SK-N-SH (cell line): ENCODE measurements at regions not wholly inside any gene's neighbourhood (a gene's known extent, or its start where the extent isn't known, plus 50 kb on each side); places are given as distances from the start of the nearest gene placed in this dataset.

Experiments used
- CTCF ChIA-PET: fragments of 300-600, 350-600 bp; formaldehyde crosslinking; extraction: SDS; loops from one replicate; lab custom pipeline; 2021; lab: Yijun Ruan, JAX
- POLR2A ChIA-PET: fragments of 350-600 bp; sonication (Branson Sonifier 250); formaldehyde crosslinking; extraction: SDS; loops from one replicate; lab custom pipeline; 2020; ENCODE audit warnings: antibody characterized with exemption, inconsistent platforms; lab: Yijun Ruan, JAX
- DNase-seq: peaks from one replicate; pipeline ENCODE4 v3.0.0; 2012
- H2AFZ ChIP-seq: fragments of 200-600 bp; sonication (generic); 2 replicates; pipeline ENCODE4 v1.8.1; 2016; ENCODE audit warnings: antibody characterized with exemption, mild to moderate bottlenecking, low read depth
- H3F3A ChIP-seq: fragments of 200-600 bp; sonication (generic); replicated peaks from 2 replicates; pipeline ENCODE3; 2016; ENCODE audit warnings: antibody characterized with exemption, mild to moderate bottlenecking; ENCODE audit not compliant: insufficient read depth
- H3K27ac ChIP-seq, 2 experiments: fragments of 200-500 bp in 1 of 2; fragments of 200-600 bp in 1 of 2; sonication (Bioruptor generic) in 1 of 2; sonication (generic), shearing (Covaris generic) in 1 of 2; 2 replicates each; pipeline versions ENCODE4 v1.5.1 to v1.6.1; 2014 to 2016; ENCODE audit warnings: low read depth in 2 of 2, inconsistent platforms in 1 of 2, low read length in 1 of 2, mild to moderate bottlenecking in 1 of 2, mixed read lengths in 1 of 2
- H3K27me3 ChIP-seq: fragments of 200-600 bp; sonication (generic), shearing (Covaris generic); 2 replicates; pipeline ENCODE4 v1.6.1; 2016; ENCODE audit warnings: mixed run types; ENCODE audit not compliant: insufficient read depth
- H3K36me3 ChIP-seq, 2 experiments: fragments of 200-500 bp in 1 of 2; fragments of 200-600 bp in 1 of 2; sonication (Bioruptor generic) in 1 of 2; sonication (generic) in 1 of 2; replicated peaks in 1 of 2; 2 replicates each; pipeline versions ENCODE3 to v1.5.1; 2014 to 2016; ENCODE audit warnings: low read length in 1 of 2, mild to moderate bottlenecking in 1 of 2; ENCODE audit not compliant: insufficient read depth in 2 of 2, control insufficient read depth in 1 of 2
- H3K4me1 ChIP-seq, 2 experiments: fragments of 200-500 bp in 1 of 2; fragments of 200-600 bp in 1 of 2; sonication (Bioruptor generic) in 1 of 2; sonication (generic), shearing (Covaris generic) in 1 of 2; 2 replicates each; pipeline versions ENCODE4 v1.5.1 to v1.6.1; 2014 to 2016; ENCODE audit warnings: low read depth in 1 of 2, low read length in 1 of 2, mixed run types in 1 of 2; ENCODE audit not compliant: insufficient read depth in 2 of 2, control insufficient read depth in 1 of 2
- H3K4me2 ChIP-seq: fragments of 200-600 bp; sonication (generic), shearing (Covaris generic); 2 replicates; pipeline ENCODE4 v1.6.1; 2017; ENCODE audit warnings: mixed run types
- H3K4me3 ChIP-seq, 2 experiments: fragments of 200-500 bp in 1 of 2; fragments of 200-600 bp in 1 of 2; sonication (Bioruptor generic) in 1 of 2; sonication (generic), shearing (Covaris generic) in 1 of 2; 2 replicates each; pipeline versions ENCODE4 v1.5.1 to v1.8.1; 2014 to 2016; ENCODE audit warnings: low read depth in 2 of 2, inconsistent platforms in 1 of 2, low read length in 1 of 2, mild to moderate bottlenecking in 1 of 2, mixed read lengths in 1 of 2, moderate library complexity in 1 of 2
- H3K79me2 ChIP-seq: fragments of 200-600 bp; sonication (generic); 2 replicates; pipeline ENCODE4 v1.8.1; 2017; ENCODE audit warnings: mild to moderate bottlenecking; ENCODE audit not compliant: insufficient read depth
- H3K9ac ChIP-seq: fragments of 200-600 bp; sonication (generic); 2 replicates; pipeline ENCODE4 v1.6.1; 2017; ENCODE audit warnings: mixed run types
- H3K9me2 ChIP-seq: fragments of 200-600 bp; sonication (generic); 2 replicates; pipeline ENCODE4 v1.6.1; 2017; ENCODE audit warnings: mixed run types
- H3K9me3 ChIP-seq: fragments of 200-600 bp; sonication (generic); 2 replicates; pipeline ENCODE4 v1.6.1; 2017; ENCODE audit warnings: mixed run types, mild to moderate bottlenecking, moderate library complexity
- H4K20me1 ChIP-seq: fragments of 200-600 bp; sonication (generic); 2 replicates; pipeline ENCODE4 v1.6.1; 2017; ENCODE audit warnings: mild to moderate bottlenecking, mixed run types; ENCODE audit not compliant: insufficient read depth
- CHD2 ChIP-seq: fragments of 150-350 bp; IDR thresholded peaks from 2 replicates; pipeline ENCODE4 v1.6.1; 2018; ENCODE audit warnings: low read length; ENCODE audit not compliant: partially characterized antibody
- ELF1 ChIP-seq: IDR thresholded peaks from 2 replicates; pipeline ENCODE4 v1.4.0; 2012
- EP300 ChIP-seq, 2 experiments: IDR thresholded peaks; 2 replicates each; pipeline versions ENCODE4 v1.4.0 to v1.6.1; 2012; ENCODE audit warnings: borderline replicate concordance in 1 of 2, low read depth in 1 of 2, low read length in 1 of 2
- EZH2phosphoT487 ChIP-seq: fragments of 200-600 bp; sonication (generic); IDR thresholded peaks from 2 replicates; pipeline ENCODE4 v1.6.1; 2017; ENCODE audit warnings: low read depth, mixed run types, mild to moderate bottlenecking, antibody characterized with exemption, moderate library complexity, borderline replicate concordance
- FOSL2 ChIP-seq: IDR thresholded peaks from 2 replicates; pipeline ENCODE4 v1.4.0; 2012; ENCODE audit warnings: low read depth, mild to moderate bottlenecking, moderate library complexity, borderline replicate concordance
- FOXJ3 ChIP-seq: sonication (generic); formaldehyde crosslinking; IDR thresholded peaks from 2 replicates; pipeline ENCODE4 v1.5.1; 2020; ENCODE audit warnings: mild to moderate bottlenecking, missing genetic modification reagents
- FOXM1 ChIP-seq: IDR thresholded peaks from 2 replicates; pipeline ENCODE4 v1.4.0; 2012; ENCODE audit warnings: low read depth, mild to moderate bottlenecking
- GATA2 ChIP-seq: sonication (generic); formaldehyde crosslinking; IDR thresholded peaks from 2 replicates; pipeline ENCODE4 v1.5.0; 2020; ENCODE audit warnings: mild to moderate bottlenecking, missing genetic modification reagents
- IRF3 ChIP-seq: fragments of 150-350 bp; IDR thresholded peaks from 2 replicates; pipeline ENCODE4 v1.6.1; 2016; ENCODE audit warnings: mild to moderate bottlenecking, low read depth, low read length
- MAX ChIP-seq: IDR thresholded peaks from 2 replicates; pipeline ENCODE4 v1.4.0; 2012; ENCODE audit warnings: low read depth
- NFIC ChIP-seq: IDR thresholded peaks from 2 replicates; pipeline ENCODE4 v1.4.0; 2012; ENCODE audit warnings: borderline replicate concordance
- NRF1 ChIP-seq: IDR thresholded peaks from 2 replicates; pipeline ENCODE4 v1.6.1; 2012; ENCODE audit warnings: low read depth, mild to moderate bottlenecking, low read length
- PBX3 ChIP-seq: IDR thresholded peaks from 2 replicates; pipeline ENCODE4; 2012
- POLR2AphosphoS5 ChIP-seq: IDR thresholded peaks from 2 replicates; pipeline ENCODE4 v1.6.1; 2012; ENCODE audit warnings: low read depth, low read length
- RAD21 ChIP-seq: IDR thresholded peaks from 2 replicates; pipeline ENCODE4 v1.6.1; 2012; ENCODE audit warnings: mild to moderate bottlenecking, low read length
- RFX5 ChIP-seq: IDR thresholded peaks from 2 replicates; pipeline ENCODE4 v1.6.1; 2012; ENCODE audit warnings: mild to moderate bottlenecking, improper control_type of control experiment, low read length
- RXRA ChIP-seq: IDR thresholded peaks from 2 replicates; pipeline ENCODE4 v1.4.0; 2012; ENCODE audit warnings: low read depth, mild to moderate bottlenecking, borderline replicate concordance
- TAF1 ChIP-seq: IDR thresholded peaks from 2 replicates; pipeline ENCODE4 v1.6.1; 2012; ENCODE audit warnings: low read depth, mild to moderate bottlenecking, low read length, moderate library complexity, borderline replicate concordance
- USF1 ChIP-seq: IDR thresholded peaks from 2 replicates; pipeline ENCODE4 v1.4.0; 2012; ENCODE audit warnings: low read depth, borderline replicate concordance
- USF2 ChIP-seq: fragments of 150-350 bp; IDR thresholded peaks from 2 replicates; pipeline ENCODE4 v1.6.1; 2017; ENCODE audit warnings: antibody characterized with exemption, low read length, low read depth, borderline replicate concordance
- YY1 ChIP-seq: IDR thresholded peaks from 2 replicates; pipeline ENCODE4 v1.4.0; 2012; ENCODE audit warnings: low read depth, mild to moderate bottlenecking
- WGBS: methylation state at CpG from one replicate; pipeline ENCODE4 v1.1.6; 2017; ENCODE audit warnings: low lambda C conversion rate; 5-methylcytosine and 5-hydroxymethylcytosine counted together

- ChIA-PET POLR2A (no interaction called here), CTCF (no interaction called here)
- no peak overlapping the region; a peak in 1 of 4 replicates for H3K4me3 ChIP-seq
- no peak overlapping the region for H2AFZ ChIP-seq
- no peaks in the 10 kb centered on the region for H3K9me3 ChIP-seq
- TF ChIP-seq TAF1 (no peak), NFIC (no peak), ELF1 (no peak)
- 60% methylated on average over 2 of the region's 3 CpGs for WGBS
- no peak overlapping the region for H3K9ac ChIP-seq
- peaks cover 4% of the 10 kb centered on the region for H3F3A ChIP-seq
- H3K9me2 ChIP-seq, result no peaks in the 10 kb centered on the region
- H3K79me2 ChIP-seq, result no peaks in the 10 kb centered on the region
- no peaks in the 10 kb centered on the region for H3K36me3 ChIP-seq
- no peak for DNase-seq
- no peak overlapping the region for H3K4me2 ChIP-seq
- H3K27me3 ChIP-seq, result no peaks in the 10 kb centered on the region
- H4K20me1 ChIP-seq, result no peaks in the 10 kb centered on the region
- H3K4me1 ChIP-seq, result no peaks in the 10 kb centered on the region
- no peak overlapping the region for H3K27ac ChIP-seq
Measured at GRCh38 chr18:8899000-8899399, 193.6 kb downstream of the MTCL1 start.

- Histone ChIP-seq H3K4me1 (no peaks in the 10 kb centered on the region), H3K4me3 (no peak overlapping the region), H3K27ac (no peak overlapping the region), H3K9me3 (no peaks in the 10 kb centered on the region), H2AFZ (no peak overlapping the region), H3K9me2 (no peaks in the 10 kb centered on the region), H3K79me2 (no peaks in the 10 kb centered on the region), H3K4me2 (no peak overlapping the region), H3K36me3 (no peaks in the 10 kb centered on the region), H4K20me1 (no peaks in the 10 kb centered on the region), H3K27me3 (no peaks in the 10 kb centered on the region), H3F3A (peaks cover 4% of the 10 kb centered on the region), H3K9ac (no peak overlapping the region)
- CTCF ChIA-PET, result interaction anchor here (0.6 to 1.2 kb wide), 6 partner anchors 9 to 596 kb away, joined by 3 read pairs; no protein-coding TSS in a partner anchor
- DNase-seq, result no peak
- TF ChIP-seq EP300 (IDR thresholded peaks at IDR 0.05; ENCODE audit: borderline replicate concordance in 1 of 2, low read depth in 1 of 2, low read length in 1 of 2), result no peak
- TF ChIP-seq IRF3, result no peak
- TF ChIP-seq USF2, result no peak
- no peak for TF ChIP-seq EZH2phosphoT487
- TF ChIP-seq RXRA, result no peak
- no peak for TF ChIP-seq YY1
- TF ChIP-seq PBX3, result no peak
- TF ChIP-seq NRF1, result no peak
- TF ChIP-seq FOSL2, result no peak
- TF ChIP-seq RFX5, result no peak
- TF ChIP-seq POLR2AphosphoS5, result no peak
- no peak for TF ChIP-seq FOXM1
- no peak for TF ChIP-seq RAD21
- no peak for TF ChIP-seq USF1
- no peak for TF ChIP-seq MAX
- TF ChIP-seq GATA2 (CRISPR knock-in tag), result no peak
- no peak for TF ChIP-seq FOXJ3
- TF ChIP-seq ELF1, result no peak
- TF ChIP-seq CHD2, result no peak
- 100% methylated on average over 2 of the region's 2 CpGs for WGBS
- POLR2A ChIA-PET, result no interaction called here
Measured at GRCh38 chr18:8900552-8900951, 195.2 kb downstream of the MTCL1 start.
